H1 (cell line): ENCODE measurements at regions not wholly inside any gene's neighbourhood (a gene's known extent, or its start where the extent isn't known, plus 50 kb on each side); places are given as distances from the start of the nearest gene placed in this dataset.

Experiments used
- CTCF ChIA-PET: fragments of 300-600 bp; sonication (Branson Sonifier 250); formaldehyde crosslinking; loops from one replicate; lab custom pipeline; 2021; ENCODE audit not compliant: partially characterized antibody; lab: Charles Lee
- POLR2A ChIA-PET: fragments of 300-600 bp; sonication (Branson Sonifier 250); formaldehyde crosslinking; loops from one replicate; lab custom pipeline; 2021; ENCODE audit warnings: inconsistent platforms; ENCODE audit not compliant: partially characterized antibody; lab: Charles Lee
- DNase-seq, 2 experiments: peaks; one replicate each; pipeline versions ENCODE4 v3.0.0 to v3.0.0-alpha.2; 2010 to 2022; ENCODE audit warnings: low spot score in 2 of 2, low read depth in 1 of 2, mixed read lengths in 1 of 2
- FAIRE-seq: peaks from 2 replicates; lab custom pipeline; 2011; peaks lifted over from hg19 to GRCh38; lab: Jason Lieb, UNC
- H2AFZ ChIP-seq: 2 replicates; pipeline ENCODE4 v1.8.1; 2012; ENCODE audit warnings: low read length, inconsistent platforms
- H2AK5ac ChIP-seq: 2 replicates; pipeline ENCODE4 v1.6.1; 2013; ENCODE audit warnings: low read depth, low read length
- H2BK120ac ChIP-seq: replicated peaks from 2 replicates; pipeline ENCODE3; 2013; ENCODE audit warnings: low read depth, low read length, inconsistent platforms
- H2BK12ac ChIP-seq: 2 replicates; pipeline ENCODE4 v1.6.1; 2013; ENCODE audit warnings: low read depth, low read length
- H2BK15ac ChIP-seq: 2 replicates; pipeline ENCODE4 v1.6.1; 2013; ENCODE audit warnings: low read length
- H2BK20ac ChIP-seq: 2 replicates; pipeline ENCODE4 v1.6.1; 2013; ENCODE audit warnings: low read length
- H2BK5ac ChIP-seq: 2 replicates; pipeline ENCODE4 v1.6.1; 2013; ENCODE audit warnings: low read depth, low read length
- H3K14ac ChIP-seq: 2 replicates; pipeline ENCODE4 v1.6.1; 2013; ENCODE audit warnings: inconsistent platforms; ENCODE audit not compliant: insufficient read length
- H3K18ac ChIP-seq: 2 replicates; pipeline ENCODE4 v1.6.1; 2013; ENCODE audit warnings: low read length; ENCODE audit errors: extremely low read depth
- H3K23ac ChIP-seq: 2 replicates; pipeline ENCODE4 v1.6.1; 2013; ENCODE audit warnings: inconsistent platforms; ENCODE audit not compliant: insufficient read length
- H3K23me2 ChIP-seq: 2 replicates; pipeline ENCODE4 v1.6.1; 2013; ENCODE audit warnings: low read depth, low read length
- H3K27ac ChIP-seq: 2 replicates; pipeline ENCODE4 v1.6.1; 2011; ENCODE audit warnings: low read depth, low read length, inconsistent platforms
- H3K27me3 ChIP-seq, 4 experiments: replicated peaks in 1 of 4; 1 replicate in 1 of 4; 2 replicates in 3 of 4; pipeline versions ENCODE4 v1.6.1 to v1.8.1; 2011 to 2013; ENCODE audit warnings: low read length in 3 of 4, mild to moderate bottlenecking in 3 of 4, inconsistent platforms in 2 of 4, mixed read lengths in 2 of 4, moderate library complexity in 1 of 4; ENCODE audit not compliant: control insufficient read depth in 3 of 4, insufficient read depth in 3 of 4; ENCODE audit errors: extremely low read depth in 1 of 4
- H3K36me3 ChIP-seq, 4 experiments: 2 replicates each; pipeline versions ENCODE4 v1.6.1 to v1.8.1; 2011 to 2013; ENCODE audit warnings: mild to moderate bottlenecking in 4 of 4, low read length in 3 of 4, moderate library complexity in 2 of 4, control low read depth in 1 of 4, inconsistent platforms in 1 of 4; ENCODE audit not compliant: insufficient read depth in 4 of 4, control insufficient read depth in 2 of 4
- H3K4ac ChIP-seq: replicated peaks from 2 replicates; pipeline ENCODE3; 2013; ENCODE audit warnings: low read length, low read depth, mixed read lengths, inconsistent platforms; ENCODE audit not compliant: insufficient read length
- H3K4me1 ChIP-seq, 4 experiments: replicated peaks in 1 of 4; 1 replicate in 1 of 4; 2 replicates in 3 of 4; pipeline versions ENCODE4 v1.6.1 to v1.8.1; 2011 to 2013; ENCODE audit warnings: low read length in 3 of 4, inconsistent platforms in 2 of 4, mixed read lengths in 1 of 4; ENCODE audit not compliant: insufficient read depth in 4 of 4, control insufficient read depth in 3 of 4
- H3K4me2 ChIP-seq, 2 experiments: 2 replicates each; pipeline versions ENCODE4 v1.6.1 to v1.8.1; 2011 to 2013; ENCODE audit warnings: low read depth in 2 of 2, low read length in 2 of 2, control low read depth in 1 of 2, inconsistent platforms in 1 of 2, mild to moderate bottlenecking in 1 of 2; ENCODE audit not compliant: insufficient read depth in 1 of 2
- H3K4me3 ChIP-seq, 4 experiments: fragments of 200-600, 300-600 bp in 1 of 4; sonication (generic), shearing (Covaris generic), sonication (Bioruptor Twin) in 1 of 4; 2 replicates each; pipeline versions ENCODE4 v1.5.1 to v1.8.1; 2011 to 2016; ENCODE audit warnings: low read length in 4 of 4, low read depth in 3 of 4, control low read depth in 2 of 4, inconsistent platforms in 2 of 4, mild to moderate bottlenecking in 2 of 4, mixed read lengths in 1 of 4, moderate library complexity in 1 of 4; ENCODE audit not compliant: insufficient read depth in 2 of 4; ENCODE audit errors: extremely low read depth in 1 of 4
- H3K56ac ChIP-seq: replicated peaks from 2 replicates; pipeline ENCODE3; 2013; ENCODE audit warnings: low read depth, mild to moderate bottlenecking, mixed read lengths, low read length, inconsistent platforms; ENCODE audit not compliant: insufficient read length
- H3K79me1 ChIP-seq: 2 replicates; pipeline ENCODE4 v1.6.1; 2013; ENCODE audit warnings: low read depth, low read length, control low read depth
- H3K79me2 ChIP-seq, 2 experiments: 2 replicates each; pipeline versions ENCODE4 v1.6.1 to v1.8.1; 2012 to 2013; ENCODE audit warnings: low read length in 2 of 2, mild to moderate bottlenecking in 2 of 2, inconsistent platforms in 1 of 2; ENCODE audit not compliant: insufficient read depth in 2 of 2, control insufficient read depth in 1 of 2
- H3K9ac ChIP-seq, 4 experiments: replicated peaks in 1 of 4; 1 replicate in 1 of 4; 2 replicates in 3 of 4; pipeline versions ENCODE4 v1.6.1 to v1.8.1; 2011 to 2013; ENCODE audit warnings: low read depth in 3 of 4, low read length in 3 of 4, control low read depth in 2 of 4, mild to moderate bottlenecking in 2 of 4, moderate library complexity in 2 of 4, inconsistent platforms in 1 of 4; ENCODE audit errors: extremely low read depth in 1 of 4
- H3K9me3 ChIP-seq, 2 experiments: 2 replicates each; pipeline versions ENCODE4 v1.6.1 to v1.8.1; 2012 to 2013; ENCODE audit warnings: mild to moderate bottlenecking in 2 of 2, moderate library complexity in 2 of 2, control low read depth in 1 of 2, inconsistent platforms in 1 of 2, low read depth in 1 of 2, low read length in 1 of 2, mixed read lengths in 1 of 2; ENCODE audit not compliant: insufficient read depth in 2 of 2
- H4K20me1 ChIP-seq, 2 experiments: replicated peaks in 1 of 2; 2 replicates each; pipeline versions ENCODE3 to v1.8.1; 2011 to 2013; ENCODE audit warnings: inconsistent platforms in 2 of 2, low read length in 2 of 2, mild to moderate bottlenecking in 1 of 2; ENCODE audit not compliant: insufficient read depth in 2 of 2, control insufficient read depth in 1 of 2
- H4K5ac ChIP-seq: 2 replicates; pipeline ENCODE4 v1.6.1; 2013; ENCODE audit warnings: low read length, low read depth, mixed read lengths, inconsistent platforms; ENCODE audit not compliant: insufficient read length
- H4K8ac ChIP-seq: 2 replicates; pipeline ENCODE4 v1.8.0; 2013; ENCODE audit warnings: mild to moderate bottlenecking, moderate library complexity, low read length, inconsistent platforms; ENCODE audit not compliant: insufficient read depth; ENCODE audit errors: extremely low read depth
- H4K91ac ChIP-seq: replicated peaks from 2 replicates; pipeline ENCODE3; 2013; ENCODE audit warnings: low read length, mixed read lengths, inconsistent platforms; ENCODE audit not compliant: insufficient read length
- ASH2L ChIP-seq: fragments of 200-600, 300-600 bp; sonication (generic); IDR thresholded peaks from one replicate; pipeline ENCODE4 v1.7.1; 2017; ENCODE audit warnings: low read length
- CBX5 ChIP-seq: fragments of 300-800, 300-1000 bp; sonication (generic); IDR thresholded peaks from 2 replicates; pipeline ENCODE4 v1.7.1; 2016; ENCODE audit warnings: antibody characterized with exemption, low read length, low read depth
- CEBPB ChIP-seq: IDR thresholded peaks from 2 replicates; pipeline ENCODE4 v1.6.1; 2012; ENCODE audit warnings: low read depth, low read length
- CTBP2 ChIP-seq: IDR thresholded peaks from 2 replicates; pipeline ENCODE4 v1.7.0; 2011; ENCODE audit warnings: borderline replicate concordance, mild to moderate bottlenecking, moderate library complexity, mixed read lengths, low read length; ENCODE audit not compliant: insufficient read depth, insufficient read length
- MAFK ChIP-seq: IDR thresholded peaks from 2 replicates; pipeline ENCODE4 v1.6.1; 2012; ENCODE audit warnings: low read depth, mild to moderate bottlenecking, improper control_type of control experiment, low read length
- RAD21 ChIP-seq, 2 experiments: IDR thresholded peaks in 1 of 2; conservative IDR thresholded peaks in 1 of 2; 2 replicates each; pipeline ENCODE4 v1.6.1; 2011; ENCODE audit warnings: low read depth in 2 of 2, low read length in 2 of 2, improper control_type of control experiment in 1 of 2, inconsistent platforms in 1 of 2, mild to moderate bottlenecking in 1 of 2, moderate library complexity in 1 of 2
- SAP30 ChIP-seq: fragments of 300-600 bp; sonication (generic); IDR thresholded peaks from 2 replicates; pipeline ENCODE4 v1.7.1; 2012; ENCODE audit warnings: low read length, moderate library complexity, mild to moderate bottlenecking, inconsistent platforms; ENCODE audit not compliant: insufficient read depth, insufficient replicate concordance
- SUZ12 ChIP-seq: fragments of 200-600 bp; sonication (generic); IDR thresholded peaks from 2 replicates; pipeline ENCODE4 v1.6.1; 2012; ENCODE audit warnings: mild to moderate bottlenecking, inconsistent platforms, low read length, moderate library complexity, mixed read lengths
- WGBS, 2 experiments: shearing (Covaris generic) in 1 of 2; methylation state at CpG; one replicate each; pipeline versions ENCODE4 v1.1.6 to v1.1.7; 2013 to 2015; ENCODE audit warnings: low lambda C conversion rate in 2 of 2, mixed read lengths in 2 of 2, inconsistent platforms in 1 of 2, low coverage in 1 of 2, missing lambda C conversion rate in 1 of 2; ENCODE audit not compliant: insufficient replicate concordance in 2 of 2, insufficient coverage in 1 of 2, insufficient read length in 1 of 2; ENCODE audit errors: extremely low coverage in 1 of 2, missing lambda C conversion rate in 1 of 2; 5-methylcytosine and 5-hydroxymethylcytosine counted together

DNA sequence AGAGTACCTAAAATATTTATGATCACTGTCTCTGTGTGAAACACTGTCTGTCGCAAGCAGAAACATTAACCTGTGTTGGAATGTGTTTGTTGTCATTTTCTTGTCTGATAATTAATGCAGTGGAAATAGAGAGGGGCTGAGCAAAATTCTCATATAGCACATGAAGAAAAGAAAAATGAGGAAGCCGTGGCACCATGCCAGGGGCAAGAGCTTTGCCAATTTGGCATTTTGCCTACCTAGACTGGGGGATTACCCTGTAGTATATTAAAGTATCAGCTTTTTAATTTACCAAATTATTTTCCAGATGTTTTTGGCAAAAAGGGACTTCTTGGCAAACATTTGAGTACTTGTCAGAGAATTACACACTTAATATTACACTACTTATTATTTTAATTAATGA, 1326.6 kb upstream of the GOT2 start:
- Histone ChIP-seq H3K79me1 (no peaks in the 10 kb centered on the region), H3K56ac (no peak overlapping the region), H3K4me2 (no peak overlapping the region), H2BK15ac (no peak overlapping the region), H2AK5ac (no peak overlapping the region), H3K79me2 (no peaks in the 10 kb centered on the region), H3K27me3 (no peaks in the 10 kb centered on the region), H3K14ac (no peak overlapping the region), H2BK5ac (no peak overlapping the region), H3K18ac (no peak overlapping the region), H2BK20ac (no peak overlapping the region), H3K4me1 (no peaks in the 10 kb centered on the region), H3K23me2 (no peaks in the 10 kb centered on the region; the same call in 1 of the 2 replicates), H2AFZ (no peak overlapping the region), H3K23ac (no peak overlapping the region), H3K27ac (no peak overlapping the region), H3K9me3 (no peaks in the 10 kb centered on the region), H4K91ac (no peak overlapping the region), H2BK120ac (no peak overlapping the region), H4K5ac (no peak overlapping the region), H4K8ac (no peak overlapping the region), H2BK12ac (no peak overlapping the region), H3K9ac (no peak overlapping the region), H3K4me3 (no peak overlapping the region), H4K20me1 (no peaks in the 10 kb centered on the region), H3K4ac (no peak overlapping the region), H3K36me3 (no peaks in the 10 kb centered on the region)
- ChIA-PET CTCF (no interaction called here), POLR2A (interaction anchor here (0.6 kb wide), 1 partner anchor 911 kb away, joined by 3 read pairs; no protein-coding TSS in a partner anchor)
- FAIRE-seq (no peak), DNase-seq (no peak)
- WGBS, 2 experiments = 100% methylated on average over 2 of the region's 2 CpGs; no CpG with 5 or more reads in 1 of the 2 experiments
- no peak for TF ChIP-seq CTBP2
- no peak for TF ChIP-seq CBX5
- no peak for TF ChIP-seq ASH2L
- no peak for TF ChIP-seq SAP30
- no peak for TF ChIP-seq CEBPB
- no peak for TF ChIP-seq SUZ12
- TF ChIP-seq MAFK = no peak
- TF ChIP-seq RAD21 (IDR thresholded peaks at IDR 0.05 in 1 of 2, conservative IDR thresholded peaks at IDR 0.05 in 1 of 2; ENCODE audit: low read depth in 2 of 2, low read length in 2 of 2) = no peak
